ENCODE measurements at regions not wholly inside any gene's neighbourhood (a gene's known extent, or its start where the extent isn't known, plus 50 kb on each side); places are given as distances from the start of the nearest gene placed in this dataset.

DNA sequence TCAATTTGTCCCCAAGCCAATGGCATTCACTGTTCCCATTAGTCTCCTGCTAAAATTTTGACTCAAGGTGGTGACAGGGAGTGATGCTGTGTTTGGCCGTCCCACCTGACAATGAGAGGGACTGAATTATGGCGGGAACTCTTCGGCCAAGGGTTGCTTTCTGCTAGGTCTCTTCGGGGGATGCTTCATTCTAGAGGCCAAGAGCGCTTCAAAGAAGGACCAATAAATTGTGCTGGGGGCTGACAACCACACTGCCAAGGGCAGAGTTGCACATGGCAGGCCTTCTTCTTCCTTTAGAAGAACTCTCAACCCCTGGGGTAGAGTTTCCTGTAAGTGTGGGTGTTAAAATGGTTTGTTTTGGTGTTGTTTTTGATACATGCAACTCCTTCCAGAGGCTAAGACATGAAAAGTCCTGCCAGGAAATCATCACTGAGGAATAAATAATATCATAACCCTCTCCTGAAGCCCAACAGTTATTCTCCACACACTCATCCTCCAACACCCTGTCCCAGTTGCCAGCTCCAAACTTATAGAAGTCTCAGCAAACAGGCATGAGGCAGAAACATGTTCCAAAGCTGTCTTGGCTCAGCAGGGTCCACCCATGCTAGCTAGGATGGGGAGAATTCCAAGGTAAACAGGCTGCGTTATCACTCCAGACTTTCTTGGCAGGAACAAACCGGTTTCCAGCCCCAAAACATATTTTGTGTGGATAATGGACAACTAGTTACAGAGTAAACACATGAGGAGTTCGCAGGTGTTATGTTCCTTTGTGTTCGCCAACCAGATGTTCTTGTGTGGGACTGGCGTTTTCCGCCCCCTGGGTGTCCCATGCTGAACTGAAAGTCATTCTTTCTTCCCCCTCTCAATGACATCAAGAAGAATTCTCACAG is 396.7 kb upstream of the RGMA start:
- no peak for DNase-seq (ENCODE audit: low spot score)

DNA sequence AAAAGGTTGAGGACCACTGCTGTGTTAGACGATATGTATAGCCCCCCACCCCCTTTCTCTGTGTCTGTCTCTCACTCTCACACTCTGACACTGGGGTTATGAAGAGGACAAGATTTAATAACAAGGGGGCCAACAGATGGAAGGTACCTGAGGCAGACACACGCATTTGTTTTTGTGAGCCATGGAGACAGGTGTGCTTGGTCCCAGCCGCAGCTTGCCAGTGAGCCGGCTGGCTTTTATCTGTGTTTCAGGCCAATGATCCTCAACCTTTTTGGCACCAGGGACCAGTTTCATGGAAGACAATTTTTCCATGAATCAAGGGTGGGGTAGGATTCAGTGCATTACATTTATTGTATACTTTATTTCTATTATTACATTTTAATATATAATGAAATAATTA is 394.9 kb upstream of the RGMA start:
- DNase-seq (ENCODE audit: low spot score) = no peak

DNA sequence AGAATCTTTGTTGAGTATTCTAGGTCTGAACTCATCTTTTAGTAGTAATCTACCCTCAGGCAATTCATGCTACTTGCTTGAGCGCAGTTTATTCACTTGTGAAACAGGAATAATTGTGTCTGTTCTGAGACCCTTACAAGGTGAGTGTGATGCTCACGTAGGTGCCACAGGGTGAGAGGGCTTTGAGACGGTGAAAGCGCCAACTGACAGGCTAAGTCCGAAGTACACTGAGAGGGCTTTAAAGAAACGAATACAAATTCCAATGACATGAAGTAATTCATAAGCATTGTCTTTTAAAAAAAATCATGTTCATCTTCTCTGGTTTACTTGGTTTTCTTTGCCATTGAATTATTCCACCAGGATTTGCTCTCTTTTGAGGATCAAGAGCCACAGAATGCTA is 393.7 kb upstream of the RGMA start:
- no peak for DNase-seq (ENCODE audit: low spot score)

DNA sequence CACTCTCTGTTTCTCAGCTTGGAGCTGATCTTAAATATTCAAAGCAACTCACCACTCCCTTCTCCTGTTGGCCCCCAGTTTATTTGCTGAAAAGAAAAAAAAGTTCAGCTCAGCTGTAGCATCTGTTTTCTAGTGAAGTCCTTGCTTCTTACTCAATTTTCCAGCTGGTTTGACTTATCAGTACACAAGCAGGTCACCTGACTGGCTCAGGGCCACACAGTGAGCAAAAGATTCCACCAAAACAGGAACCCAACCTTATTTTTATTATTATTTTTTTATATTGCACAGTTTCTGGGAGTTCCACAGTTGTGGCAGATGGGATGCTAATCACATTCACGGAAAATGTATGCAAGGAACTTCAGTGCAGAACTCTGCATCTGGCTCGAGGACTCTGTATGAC is 390.7 kb upstream of the RGMA start:
- no peak for DNase-seq (ENCODE audit: low spot score)

DNA sequence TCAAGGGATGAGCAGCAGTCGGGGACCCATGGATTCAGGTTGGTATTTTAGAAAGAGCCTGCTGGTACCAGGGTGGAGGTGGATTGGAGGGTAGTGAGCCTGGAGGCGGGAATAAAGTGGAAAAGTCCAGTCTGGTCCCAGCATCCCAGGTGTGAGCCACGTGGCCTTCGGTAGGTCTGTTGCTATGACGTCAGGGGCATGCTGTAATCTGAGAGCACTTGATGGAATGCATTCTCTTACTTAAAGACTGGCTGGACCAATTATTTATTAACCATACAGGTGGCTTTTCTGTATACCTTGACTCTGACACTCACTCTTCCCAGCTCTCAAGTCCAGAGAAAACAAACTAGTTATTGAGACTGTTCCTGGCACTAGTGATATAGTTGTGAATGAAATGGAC is 389.9 kb upstream of the RGMA start:
- peak; percentile 36 for DNase-seq (ENCODE audit: low spot score)

DNA sequence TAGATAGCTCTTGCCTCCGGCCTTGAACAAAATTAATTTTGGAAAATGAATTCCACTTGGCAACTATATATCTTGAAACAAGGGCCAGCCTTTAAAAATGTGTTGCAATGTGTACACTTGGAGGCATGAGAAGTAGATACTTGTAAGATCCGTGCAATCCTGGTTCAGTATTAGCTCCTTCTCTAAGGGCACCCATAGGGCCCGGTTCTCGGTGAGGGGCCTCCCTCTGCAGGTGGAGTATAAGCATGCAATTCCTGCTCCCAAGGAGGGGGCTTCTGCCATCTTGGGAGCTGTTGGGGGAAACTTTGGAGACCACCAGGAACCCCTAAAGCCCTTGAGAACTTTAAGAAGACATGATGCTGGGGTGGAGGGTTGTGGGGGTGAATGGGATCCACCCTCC is 388.7 kb upstream of the RGMA start:
- no peak for DNase-seq (ENCODE audit: low spot score)

DNA sequence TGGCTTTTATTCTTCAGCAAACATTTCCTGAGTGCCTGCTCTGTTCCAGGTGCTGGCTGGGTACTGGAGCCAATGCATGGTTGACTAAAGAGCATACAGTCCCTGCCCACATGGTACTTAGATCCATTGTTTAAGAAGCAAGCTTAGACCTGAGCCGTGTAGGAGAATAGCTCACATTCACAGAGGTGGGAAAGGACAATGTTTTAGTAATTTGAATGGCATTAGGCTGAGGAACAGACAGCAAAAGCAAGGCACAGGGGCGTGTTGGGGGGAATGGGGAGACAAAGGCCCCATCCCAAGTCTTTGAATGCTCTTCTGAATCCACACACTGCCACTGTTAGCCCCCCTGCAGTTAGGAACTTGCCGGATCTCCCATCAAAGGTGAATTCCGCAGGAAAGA is 388.2 kb upstream of the RGMA start:
- DNase-seq (ENCODE audit: low spot score) = peak; percentile 79

DNA sequence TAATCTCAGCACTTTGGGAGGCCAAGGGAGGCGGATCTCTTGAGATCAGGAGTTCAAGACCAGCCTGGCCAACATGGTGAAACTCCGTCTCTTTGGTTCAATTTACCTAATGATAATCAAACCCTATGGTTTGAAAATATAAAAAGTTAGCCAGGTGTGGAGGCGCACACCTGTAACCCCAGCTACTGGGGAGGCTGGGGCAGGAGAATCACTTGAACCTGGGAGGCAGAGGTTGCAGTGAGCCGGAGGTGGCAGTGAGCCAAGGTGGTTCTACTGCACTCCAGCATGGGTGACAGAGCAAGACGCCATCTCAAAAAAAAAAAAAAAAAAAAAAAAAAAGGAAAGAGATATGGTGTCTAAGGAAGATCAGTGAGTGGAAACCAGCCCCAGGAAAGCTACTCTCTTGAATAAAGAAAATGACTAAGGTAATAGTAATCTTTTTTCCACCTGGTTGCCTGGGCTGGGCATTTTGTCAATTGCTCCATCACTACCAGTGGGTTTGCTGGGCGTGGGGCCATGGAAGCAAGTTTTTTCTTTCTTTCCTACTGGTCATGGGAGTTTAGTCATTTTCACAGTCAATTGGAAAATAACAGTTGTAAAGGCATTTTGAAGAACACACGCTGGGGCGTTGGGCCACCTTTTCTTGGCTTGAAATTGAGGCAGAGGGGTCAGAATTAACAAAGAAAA is 387.6 kb upstream of the RGMA start:
- no peak for DNase-seq (ENCODE audit: low spot score)

DNA sequence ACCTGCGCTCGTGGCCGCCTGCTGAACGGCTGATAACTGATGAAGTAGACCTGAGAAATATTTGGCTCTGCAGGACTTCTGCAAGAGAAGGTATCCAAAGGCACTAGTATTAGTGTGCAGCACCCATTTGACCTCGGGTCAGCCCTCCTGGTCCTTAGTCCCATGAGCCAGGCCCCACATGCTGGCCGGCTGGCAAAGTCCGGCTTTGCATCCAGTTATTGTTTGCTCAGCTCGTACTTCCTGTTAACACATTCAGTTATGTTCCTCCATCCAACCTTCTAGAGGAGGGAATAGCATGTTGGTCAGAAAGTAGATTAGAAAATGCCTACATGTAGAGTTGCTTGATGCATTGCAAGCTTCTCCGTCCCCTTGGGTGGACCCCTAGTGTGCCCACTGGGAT is 385.7 kb upstream of the RGMA start:
- no peak for DNase-seq (ENCODE audit: low spot score)

DNA sequence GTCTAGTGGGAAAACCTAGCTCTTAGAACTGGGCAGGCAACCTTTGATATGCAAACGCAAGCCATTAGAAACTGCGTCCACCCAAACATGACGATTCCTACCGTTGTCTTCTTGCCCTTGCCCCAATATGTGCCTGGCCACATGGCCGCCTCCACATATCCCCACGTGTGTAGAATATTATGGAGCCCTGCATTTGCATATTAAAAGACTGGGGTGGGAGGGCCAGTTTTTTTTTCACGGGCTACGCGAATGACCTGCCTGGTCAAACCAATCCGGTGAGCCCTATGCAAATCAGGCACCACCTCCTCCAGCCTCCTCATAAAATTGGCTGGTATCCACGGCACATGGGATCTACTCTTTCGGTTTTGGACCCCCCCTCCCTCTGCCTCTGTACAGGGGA is 381.0 kb upstream of the RGMA start:
- DNase-seq (ENCODE audit: low spot score) = peak; percentile 35

DNA sequence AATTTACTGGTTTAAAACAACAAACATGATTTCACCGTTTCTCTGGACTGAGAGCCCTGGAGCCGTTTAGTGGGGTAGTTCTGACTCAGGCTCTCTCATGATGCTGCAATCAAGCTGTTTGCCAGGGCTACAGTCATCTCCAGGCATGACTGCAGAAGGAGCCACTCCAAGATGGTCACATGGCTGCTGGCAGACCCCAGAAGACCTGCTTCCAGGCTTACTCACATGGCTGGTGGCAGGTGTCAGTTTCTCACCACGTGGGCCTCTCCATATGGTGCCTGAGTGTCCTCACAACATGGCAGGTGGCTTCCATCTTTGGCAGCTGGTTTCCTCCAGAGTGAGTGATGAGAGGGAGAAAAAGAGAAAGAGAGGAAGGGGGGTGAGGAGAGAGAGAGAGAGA is 378.3 kb upstream of the RGMA start:
- DNase-seq (ENCODE audit: low spot score) = no peak

DNA sequence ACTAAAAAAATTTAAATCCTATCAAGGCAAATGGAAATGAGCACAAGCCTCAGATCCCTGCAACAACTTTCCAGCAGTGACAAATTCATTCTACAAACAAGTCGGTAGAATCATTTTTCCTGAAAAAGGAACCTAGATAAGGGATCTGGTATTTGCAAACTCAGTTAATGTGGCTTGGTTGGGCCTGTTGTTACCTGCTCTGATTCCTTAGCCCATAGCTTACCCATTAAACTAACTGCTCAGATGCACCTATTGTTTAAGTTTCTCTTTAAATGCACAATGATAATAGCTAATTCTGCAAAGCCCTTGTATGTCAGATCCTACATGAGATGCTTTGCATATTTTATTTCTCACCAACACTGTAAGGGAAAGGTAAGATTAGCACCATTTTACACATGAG is 377.4 kb upstream of the RGMA start:
- DNase-seq (ENCODE audit: low spot score) = no peak

DNA sequence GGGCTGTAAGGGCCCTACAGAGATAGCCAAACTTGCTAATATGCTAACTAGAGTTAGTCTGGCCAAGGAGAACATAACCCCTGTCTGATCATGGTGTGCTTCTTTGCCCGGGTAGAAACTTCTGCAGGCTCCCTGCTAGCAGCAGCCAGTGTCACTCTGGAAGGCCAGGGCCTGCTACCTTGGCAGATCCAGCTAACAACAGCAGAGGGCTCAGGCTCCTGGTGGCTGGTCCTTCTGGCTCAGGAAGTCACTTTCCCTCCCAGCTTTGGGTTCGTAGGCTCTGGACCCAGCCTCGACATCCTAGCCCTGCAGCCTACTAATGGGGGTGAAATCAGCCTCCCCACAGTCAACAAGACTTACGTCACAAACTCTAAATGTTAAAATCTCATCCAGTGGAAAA is 373.7 kb upstream of the RGMA start:
- DNase-seq (ENCODE audit: low spot score) = no peak

DNA sequence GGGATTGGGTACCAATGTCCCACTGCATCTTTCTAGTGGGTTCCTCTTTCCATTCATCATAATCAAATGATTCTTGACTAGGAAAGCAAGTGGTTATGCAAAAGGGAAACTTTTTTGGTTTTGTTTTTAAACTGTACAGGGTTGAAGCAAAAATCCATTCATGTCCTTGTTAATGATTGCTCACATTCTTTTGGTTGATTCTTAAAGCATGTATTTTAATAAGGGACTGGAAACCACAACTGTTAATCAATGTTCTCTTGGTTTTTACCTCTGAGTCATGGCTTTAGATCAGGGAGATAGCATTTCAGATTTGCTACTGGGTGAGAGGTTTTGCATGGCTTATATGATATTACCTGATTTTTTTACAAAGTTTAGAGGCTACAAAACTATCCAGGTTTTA is 371.7 kb upstream of the RGMA start:
- no peak for DNase-seq (ENCODE audit: low spot score)

DNA sequence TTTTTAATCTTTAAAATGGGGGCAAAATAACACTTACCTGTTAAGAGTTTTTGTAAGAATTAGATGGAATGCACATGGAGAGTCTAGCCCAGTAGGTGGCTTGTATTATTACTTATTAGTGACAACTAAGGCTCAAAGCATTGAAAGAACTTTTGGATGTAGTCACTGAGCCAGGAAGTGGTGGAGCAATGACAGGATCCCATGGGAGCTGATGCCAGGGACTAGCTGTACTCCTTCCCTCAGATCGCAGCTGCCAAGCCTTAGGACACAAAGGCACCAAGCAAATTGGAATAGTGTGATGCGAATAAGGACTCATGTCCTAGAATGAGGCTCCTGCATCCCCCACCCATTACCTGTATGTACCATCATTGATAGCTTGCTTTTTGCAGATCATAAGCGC is 370.4 kb upstream of the RGMA start:
- DNase-seq (ENCODE audit: low spot score) = no peak

DNA sequence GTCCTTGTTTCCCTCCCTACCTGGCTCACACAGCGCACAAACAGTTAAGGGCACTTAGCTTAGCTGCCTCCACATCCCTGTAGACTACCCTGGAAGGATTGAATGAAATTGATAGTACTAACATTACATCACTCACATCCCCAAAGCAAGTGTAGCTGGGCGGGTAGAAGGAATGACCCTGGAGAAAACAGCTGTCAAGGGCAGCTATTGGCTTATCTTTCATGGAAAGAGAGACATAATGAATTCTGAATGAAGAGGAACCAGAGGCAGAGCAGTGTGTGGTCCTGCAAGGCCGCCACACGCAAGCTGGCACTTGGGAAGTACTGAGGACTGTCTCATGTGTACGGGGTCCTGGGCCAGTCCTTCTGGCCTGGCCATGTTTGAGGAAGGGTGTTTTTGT is 369.6 kb upstream of the RGMA start:
- no peak for DNase-seq (ENCODE audit: low spot score)

DNA sequence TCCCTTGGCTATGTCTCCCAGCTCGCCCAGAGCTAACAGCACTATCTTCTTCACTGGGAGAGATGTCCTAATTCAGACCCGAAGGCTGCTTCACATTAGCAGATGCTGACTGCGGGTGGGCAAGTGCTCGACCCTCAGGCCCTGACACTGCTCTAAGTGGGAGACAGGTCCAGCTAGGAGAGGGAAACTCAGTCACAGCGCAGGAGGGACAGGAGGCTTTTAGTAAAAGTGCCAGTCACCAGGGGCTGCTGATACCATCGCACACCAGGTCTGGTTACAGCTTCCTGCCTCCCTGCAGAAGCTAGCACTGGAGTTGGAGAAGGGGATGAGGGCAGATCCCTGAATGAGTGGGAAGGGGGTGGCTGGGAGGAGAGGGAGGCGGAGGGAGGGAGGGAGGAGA is 365.8 kb upstream of the RGMA start:
- no peak for DNase-seq (ENCODE audit: low spot score)

DNA sequence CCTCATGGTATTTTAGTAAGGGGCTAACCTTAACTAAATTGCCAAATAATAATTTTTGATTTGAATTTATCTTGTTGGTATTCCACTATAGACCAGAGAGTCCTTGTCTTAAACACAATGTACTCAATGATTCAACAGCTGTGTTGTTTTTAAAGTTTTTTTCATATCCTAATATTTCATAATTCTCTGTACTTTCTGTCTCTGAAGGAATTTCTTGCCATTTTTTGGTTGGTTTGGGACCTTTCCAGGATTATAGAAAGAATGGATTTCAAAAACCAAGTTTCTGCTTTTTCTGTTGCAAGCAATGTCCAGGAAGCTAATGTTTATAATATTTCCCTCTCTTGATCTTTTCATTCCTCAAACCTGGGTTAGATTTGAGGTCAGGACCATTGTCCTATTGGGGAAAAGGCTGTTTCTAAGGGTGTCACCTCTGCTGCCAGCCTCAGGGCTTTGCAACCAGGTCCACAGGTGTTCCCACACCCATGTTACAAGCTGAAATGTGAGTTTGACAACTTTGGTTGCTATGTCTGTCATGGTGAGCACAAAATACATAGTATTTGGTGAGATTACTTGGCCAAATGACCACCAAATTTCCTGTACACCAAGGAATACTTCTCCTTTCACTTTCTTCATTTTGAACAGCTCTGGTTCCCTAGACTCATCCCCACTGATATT is 363.7 kb upstream of the RGMA start:
- DNase-seq (ENCODE audit: low spot score) = no peak

DNA sequence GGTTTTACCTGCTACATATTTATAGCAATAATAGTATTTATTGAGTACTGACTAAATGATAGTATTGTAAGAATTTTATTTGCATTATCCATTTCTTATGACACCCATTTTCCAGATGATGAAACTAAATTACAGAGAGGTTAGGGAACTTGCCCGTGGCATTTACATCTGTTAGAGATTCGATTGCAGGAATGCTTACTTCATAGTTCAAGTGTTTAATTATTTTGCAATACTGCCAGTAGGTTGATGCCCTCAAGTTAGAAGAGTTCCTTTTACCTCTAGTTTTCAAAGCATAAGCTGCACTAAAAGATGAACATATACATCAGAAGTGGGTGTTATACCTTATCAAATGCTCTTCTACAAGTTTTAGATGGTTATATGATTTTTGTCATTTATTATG is 362.8 kb upstream of the RGMA start:
- no peak for DNase-seq (ENCODE audit: low spot score)

DNA sequence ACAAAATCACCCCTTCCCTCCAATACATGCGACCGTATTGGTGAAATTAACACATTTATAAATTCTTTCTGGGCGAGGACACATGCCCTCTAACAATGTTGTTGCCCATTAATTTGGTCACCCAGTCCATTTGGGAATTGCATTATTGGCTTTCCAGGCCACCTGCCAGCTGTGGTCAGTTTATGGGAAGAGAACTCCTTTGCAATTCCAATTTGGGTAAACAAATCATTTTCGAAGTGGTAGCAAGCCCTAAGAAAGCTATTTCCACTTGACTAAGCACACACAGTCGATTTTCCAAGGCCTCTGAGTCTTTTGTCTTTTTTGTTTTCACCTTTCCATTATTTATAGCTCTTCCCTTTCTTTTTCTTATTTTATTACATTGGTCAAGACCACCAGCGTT is 362.3 kb upstream of the RGMA start:
- no peak for DNase-seq (ENCODE audit: low spot score)

DNA sequence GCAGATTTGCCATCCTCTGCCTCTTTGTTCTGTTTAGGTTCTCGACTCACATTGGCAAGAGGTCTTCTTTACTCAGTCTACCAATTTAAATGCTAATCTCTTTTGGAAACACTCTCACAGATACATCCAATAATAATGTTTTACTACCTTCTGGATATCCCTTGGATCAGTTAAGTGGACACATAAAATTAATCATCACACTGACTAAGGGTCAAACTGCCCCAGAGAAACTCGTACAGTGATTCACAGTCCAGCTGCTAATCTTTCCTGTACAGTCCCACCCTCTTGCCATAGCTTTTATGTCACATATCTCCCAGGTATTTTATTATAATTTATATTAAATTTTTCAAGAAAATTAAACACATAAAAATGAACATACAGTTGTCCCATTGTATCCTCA is 360.8 kb upstream of the RGMA start:
- no peak for DNase-seq (ENCODE audit: low spot score)

DNA sequence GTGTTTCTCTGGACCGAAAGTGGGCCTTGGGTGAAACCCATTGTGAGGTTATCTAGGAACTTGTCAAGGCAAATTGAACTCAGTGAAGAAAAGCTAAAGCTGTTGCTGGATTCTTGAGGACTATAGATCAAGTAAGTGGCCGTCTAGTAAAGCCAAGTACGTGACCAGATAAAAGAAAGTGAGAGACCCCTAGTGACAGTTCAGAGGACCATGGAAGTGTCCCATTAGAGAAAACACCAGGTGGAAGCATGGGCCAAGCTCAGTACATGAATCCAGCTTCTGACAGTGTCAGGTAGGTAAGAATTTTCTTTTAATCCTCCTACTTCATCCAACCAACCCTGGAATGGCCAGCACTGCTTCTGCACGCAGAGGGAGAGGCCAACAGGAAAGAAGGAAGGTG is 349.3 kb upstream of the RGMA start:
- DNase-seq (ENCODE audit: low spot score) = no peak

DNA sequence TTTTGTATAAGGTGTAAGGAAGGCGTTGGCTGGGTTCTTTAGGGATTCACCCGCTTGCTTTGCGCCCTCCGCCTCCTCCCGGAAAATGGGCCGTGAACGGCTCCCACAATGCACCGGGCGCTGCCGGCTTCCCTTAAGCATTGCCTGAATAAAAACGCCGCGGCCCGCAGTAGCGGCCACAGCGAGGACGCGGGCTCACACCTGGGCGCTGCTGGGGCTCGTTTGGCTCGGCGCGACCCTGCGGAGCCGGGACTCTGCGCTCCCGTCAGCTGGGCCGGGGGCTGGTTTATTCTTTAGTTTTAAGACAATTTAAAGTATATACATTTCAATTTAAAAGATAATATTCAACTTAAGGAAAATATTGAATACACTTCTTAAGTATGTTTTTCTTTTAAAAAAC is 343.5 kb upstream of the RGMA start:
- DNase-seq (ENCODE audit: low spot score) = no peak
